Astrocyte of the spinal cord (primary cell): ENCODE measurements at regions not wholly inside any gene's neighbourhood (a gene's known extent, or its start where the extent isn't known, plus 50 kb on each side); places are given as distances from the start of the nearest gene placed in this dataset.

Source experiments
- DNase-seq: peaks from one replicate; pipeline ENCODE4 v3.0.0; 2011; ENCODE audit warnings: low read depth, low spot score
- H3K4me3 ChIP-seq: 2 replicates; pipeline ENCODE4 v1.5.1; 2011; ENCODE audit warnings: low read depth, mild to moderate bottlenecking, low read length, moderate library complexity
- CTCF ChIP-seq: IDR thresholded peaks from 2 replicates; pipeline ENCODE4 v1.5.1; 2012; ENCODE audit warnings: low read depth, mild to moderate bottlenecking, low read length, inconsistent platforms
- in situ Hi-C: cut with HindIII; loops from 2 replicates; pipeline ENCODE4 v1.10.0; 2017; ENCODE audit warnings: low sequenced_read_pairs

GRCh38 chr18:28406533-28406932 lies 229.6 kb upstream of the CDH2 start:
- no peak for DNase-seq
- in situ Hi-C loops, result no loop called here
- no peak for TF ChIP-seq CTCF
- no peak overlapping the region for H3K4me3 ChIP-seq

- no peak for DNase-seq
- in situ Hi-C loops, result no loop called here
- H3K4me3 ChIP-seq, result no peak overlapping the region
- TF ChIP-seq CTCF, result no peak
Observed at GRCh38 chr18:28404694-28405093, 227.8 kb upstream of the CDH2 start.

DNA sequence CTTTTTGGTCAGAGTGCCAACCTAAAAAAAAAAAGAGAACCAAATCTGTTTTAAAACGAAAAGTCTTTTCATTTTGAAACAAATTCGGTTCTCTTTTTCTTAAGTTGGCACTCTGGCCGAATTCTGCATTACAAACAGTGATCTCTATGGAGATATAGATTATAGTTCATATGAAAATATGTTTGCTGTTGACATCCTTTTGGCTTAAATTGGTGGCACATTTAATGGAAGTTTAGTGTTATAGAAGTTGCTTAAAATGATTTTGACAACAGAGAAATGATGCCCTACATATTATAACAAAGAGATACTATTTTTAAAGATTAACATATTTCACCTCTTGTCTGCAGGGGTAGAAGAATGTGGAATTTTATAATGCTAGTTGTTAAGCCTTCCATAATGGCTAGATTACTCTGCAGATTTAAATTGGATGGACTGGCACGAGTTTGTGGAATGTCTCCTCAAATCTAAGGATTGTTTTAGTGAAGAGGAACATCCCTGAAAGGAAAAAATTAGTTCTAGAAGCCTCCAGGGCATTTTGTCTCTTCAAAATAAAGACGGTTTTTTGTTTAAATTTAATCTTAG lies 222.9 kb upstream of the CDH2 start:
- in situ Hi-C loops, result no loop called here
- no peak overlapping the region for H3K4me3 ChIP-seq
- TF ChIP-seq CTCF, result no peak
- DNase-seq, result no peak

GRCh38 chr18:28398471-28398870 lies 221.5 kb upstream of the CDH2 start:
- H3K4me3 ChIP-seq, result no peak overlapping the region
- no peak for DNase-seq
- no peak for TF ChIP-seq CTCF
- in situ Hi-C loops, result no loop called here

GRCh38 chr18:28390022-28390421 lies 213.1 kb upstream of the CDH2 start:
- no peak for DNase-seq

GRCh38 chr18:28382215-28382879 lies 205.4 kb upstream of the CDH2 start:
- no peak for DNase-seq
- H3K4me3 ChIP-seq, result no peak overlapping the region
- in situ Hi-C loops, result no loop called here
- TF ChIP-seq CTCF, result no peak

More at GRCh38 chr18:28390022-28390421, 213.1 kb upstream of the CDH2 start:
- H3K4me3 ChIP-seq, result no peak overlapping the region
- TF ChIP-seq CTCF, result no peak
- in situ Hi-C loops, result no loop called here
